ENCODE measurements at regions not wholly inside any gene's neighbourhood (a gene's known extent, or its start where the extent isn't known, plus 50 kb on each side); places are given as distances from the start of the nearest gene placed in this dataset.
"Not testable (repeated sequence)": the region's sequence is repeated elsewhere in the genome, so short reads cannot be mapped to it uniquely, and the experiment has no call there.

DNA sequence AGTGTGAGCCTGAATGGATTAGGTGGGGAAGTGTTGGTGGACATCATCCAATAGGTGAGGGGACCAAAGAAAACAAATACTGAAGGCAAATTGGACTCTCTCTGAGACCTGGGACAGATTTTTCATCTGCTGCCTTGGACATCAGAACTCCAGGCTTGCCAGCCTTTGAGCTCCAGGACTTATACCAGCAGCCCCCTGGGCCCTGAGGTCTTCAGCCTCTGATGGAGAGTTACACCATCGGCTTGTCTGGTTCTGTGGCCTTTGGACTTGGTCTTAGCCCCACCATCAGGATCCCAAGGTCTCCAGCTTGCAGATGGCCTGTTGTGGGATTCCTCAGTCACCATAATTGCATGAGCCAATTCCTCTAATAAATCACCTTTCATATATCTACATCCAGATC is 80.8 kb upstream of the SLC8A3 start:
- DNase-seq = no peak

- DNase-seq = no peak
Measured at GRCh38 chr14:70268760-70269159, 80.0 kb upstream of the SLC8A3 start.

DNA sequence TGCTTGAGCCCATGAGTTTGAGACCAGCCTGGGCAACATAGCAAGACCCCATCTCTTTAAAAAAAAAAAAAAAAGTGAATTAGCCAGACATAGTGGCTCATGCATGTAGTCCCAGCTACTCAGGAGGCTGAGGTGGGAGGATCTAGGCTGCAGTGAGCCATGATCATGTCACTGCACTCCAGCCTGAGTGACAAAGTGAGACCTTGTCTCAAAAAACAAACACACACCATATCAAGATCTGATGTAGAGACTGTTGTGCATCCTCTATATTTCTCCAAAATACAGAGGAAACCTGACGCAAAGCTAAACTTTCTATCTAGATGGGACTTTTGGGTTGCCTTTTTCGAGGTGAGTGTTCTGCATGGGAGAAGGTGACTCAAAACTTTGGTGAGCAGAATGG is 77.4 kb upstream of the SLC8A3 start:
- no peak for DNase-seq

GRCh38 chr14:70265422-70265821 is 76.7 kb upstream of the SLC8A3 start:
- no peak for DNase-seq

- DNase-seq = no peak
Measured at GRCh38 chr14:70259420-70259819, 70.7 kb upstream of the SLC8A3 start.

DNA sequence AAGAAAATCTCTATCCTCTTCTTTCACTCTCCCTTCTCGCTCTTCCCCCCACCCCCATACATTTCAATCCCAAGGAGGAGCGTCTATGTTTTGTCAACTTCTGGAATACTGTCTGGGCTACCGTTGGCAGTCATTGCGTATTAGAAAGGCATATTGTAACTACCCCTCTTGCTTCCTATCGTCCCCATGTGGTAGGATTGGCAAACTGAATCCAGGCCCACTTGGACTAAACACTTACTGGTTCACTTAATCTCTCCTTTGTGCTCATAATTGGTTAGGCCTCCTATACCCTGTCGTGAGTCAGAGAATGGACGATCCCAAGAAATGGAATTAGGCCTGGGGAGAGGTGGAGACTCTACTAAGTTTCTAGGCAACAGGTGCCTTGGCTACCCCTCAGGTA is 68.8 kb upstream of the SLC8A3 start:
- peak; percentile 48 for DNase-seq

GRCh38 chr14:70256601-70257000 is 67.8 kb upstream of the SLC8A3 start:
- DNase-seq = no peak

- DNase-seq = not testable (repeated sequence)
Measured at GRCh38 chr14:70255071-70256057, 66.6 kb upstream of the SLC8A3 start.

DNA sequence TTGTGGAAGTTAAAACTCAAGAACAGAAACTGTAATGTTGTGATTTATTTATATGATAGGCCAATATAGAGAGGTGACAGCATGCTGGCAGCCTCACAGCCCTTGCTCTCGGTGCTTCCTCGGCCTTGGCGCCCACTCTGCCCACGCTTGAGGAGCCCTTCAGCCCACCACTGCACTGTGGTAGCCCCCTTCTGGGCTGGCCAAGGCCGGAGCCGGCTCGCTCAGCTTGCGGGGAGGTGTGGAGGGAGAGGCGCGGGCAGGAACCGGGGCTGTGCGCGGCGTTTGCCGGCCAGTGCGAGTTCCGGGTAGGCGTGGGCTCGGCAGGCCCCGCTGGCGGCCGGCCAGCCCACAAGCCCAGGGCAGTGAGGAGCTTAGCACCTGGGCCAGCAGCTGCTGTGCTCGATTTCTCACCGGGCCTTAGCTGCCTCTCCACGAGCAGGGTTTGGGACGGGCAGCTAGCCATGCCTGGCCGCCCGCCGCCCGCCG is 65.8 kb upstream of the SLC8A3 start:
- DNase-seq = peak; percentile 32

- DNase-seq = not testable (repeated sequence)
Measured at GRCh38 chr14:70253547-70253946, 64.8 kb upstream of the SLC8A3 start.

GRCh38 chr14:70245026-70245425 is 56.3 kb upstream of the SLC8A3 start:
- DNase-seq = no peak

DNA sequence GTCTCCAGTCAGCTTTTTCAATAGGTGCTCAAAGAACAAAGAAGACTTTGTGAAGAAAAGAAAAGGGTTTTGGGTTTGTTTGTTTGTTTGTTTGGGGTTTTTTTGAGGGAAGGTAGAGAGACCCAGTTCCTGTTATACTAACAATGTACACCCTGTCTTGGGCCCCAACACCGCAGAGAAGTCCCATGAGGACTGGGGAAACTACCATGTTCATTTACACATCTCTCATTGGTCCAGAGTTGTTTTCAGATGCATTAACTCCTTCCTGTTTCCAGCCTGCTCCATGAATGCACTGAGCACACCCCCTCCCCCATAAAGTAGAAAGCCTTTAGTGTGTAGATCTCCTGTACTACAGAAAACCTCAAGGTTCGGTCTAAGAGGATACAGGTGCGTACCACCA is 51.1 kb upstream of the SLC8A3 start:
- DNase-seq = no peak

DNA sequence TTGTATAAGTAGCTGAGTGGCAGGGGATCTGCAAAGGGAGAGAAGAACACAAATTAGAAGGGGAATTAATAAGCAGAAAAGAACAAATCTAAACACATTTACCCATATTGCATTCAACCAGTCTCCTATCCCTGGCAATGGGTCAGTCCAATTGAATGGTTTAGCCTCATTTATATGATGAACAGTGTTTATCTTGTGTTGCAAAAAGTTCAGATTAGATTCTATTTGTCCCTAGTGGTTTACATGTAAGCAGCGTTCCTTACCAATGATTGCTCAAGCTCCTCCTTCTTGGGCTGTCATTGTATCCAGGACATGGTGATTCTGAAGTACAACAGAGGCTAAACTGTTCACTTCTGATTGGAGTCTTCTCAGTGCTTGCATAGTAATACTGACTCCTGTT is 49.9 kb upstream of the SLC8A3 start:
- DNase-seq = not testable (repeated sequence)

All from suppressor macrophage treated with lipopolysaccharide for 4 hours (primary cell).